Activated CD8-positive, alpha-beta memory T cell treated with anti-CD3 and anti-CD28 coated beads for 36 hours (primary cell): ENCODE measurements at regions not wholly inside any gene's neighbourhood (a gene's known extent, or its start where the extent isn't known, plus 50 kb on each side); places are given as distances from the start of the nearest gene placed in this dataset.

Experiments
- CTCF ChIA-PET: fragments of 350-600 bp; sonication (Branson Sonifier 250); formaldehyde crosslinking; loops from one replicate; lab custom pipeline; 2021; ENCODE audit warnings: antibody characterized with exemption; lab: Charles Lee
- POLR2A ChIA-PET: fragments of 350-600 bp; sonication (Branson Sonifier 250); formaldehyde crosslinking; loops from one replicate; lab custom pipeline; 2021; ENCODE audit warnings: antibody characterized with exemption; lab: Charles Lee

GRCh38 chr6:100161782-100162365 is 167.9 kb upstream of the MCHR2 start:
- CTCF ChIA-PET: no interaction called here
- POLR2A ChIA-PET: no interaction called here

- POLR2A ChIA-PET: no interaction called here
- CTCF ChIA-PET: no interaction called here
Measured at GRCh38 chr6:100160930-100161329, 166.9 kb upstream of the MCHR2 start.

GRCh38 chr6:100155141-100155540 is 161.1 kb upstream of the MCHR2 start:
- POLR2A ChIA-PET: no interaction called here
- CTCF ChIA-PET: no interaction called here

GRCh38 chr6:100153636-100154275 is 159.7 kb upstream of the MCHR2 start:
- ChIA-PET CTCF (no interaction called here), POLR2A (no interaction called here)

- ChIA-PET POLR2A (no interaction called here), CTCF (no interaction called here)
Measured at GRCh38 chr6:100152201-100152600, 158.2 kb upstream of the MCHR2 start.

- ChIA-PET POLR2A (interaction anchor here (0.6 kb wide), 1 partner anchor 94 kb away, joined by 6 read pairs; no protein-coding TSS in a partner anchor), CTCF (no interaction called here)
Measured at GRCh38 chr6:100144991-100145390, 151.0 kb upstream of the MCHR2 start.

GRCh38 chr6:100138346-100139022 is 144.5 kb upstream of the MCHR2 start:
- POLR2A ChIA-PET: no interaction called here
- CTCF ChIA-PET: no interaction called here

- POLR2A ChIA-PET: no interaction called here
- CTCF ChIA-PET: no interaction called here
Measured at GRCh38 chr6:100137759-100138158, 143.7 kb upstream of the MCHR2 start.

- CTCF ChIA-PET: no interaction called here
- POLR2A ChIA-PET: no interaction called here
Measured at GRCh38 chr6:100136590-100136989, 142.6 kb upstream of the MCHR2 start.

GRCh38 chr6:100135977-100136376 is 142.0 kb upstream of the MCHR2 start:
- CTCF ChIA-PET: no interaction called here
- POLR2A ChIA-PET: no interaction called here

- ChIA-PET POLR2A (no interaction called here), CTCF (interaction anchor here (0.6 kb wide), 1 partner anchor 10 kb away, joined by 6 read pairs; no protein-coding TSS in a partner anchor)
Measured at GRCh38 chr6:100134703-100135102, 140.7 kb upstream of the MCHR2 start.

GRCh38 chr6:100134297-100134696 is 140.3 kb upstream of the MCHR2 start:
- CTCF ChIA-PET: interaction anchor here (0.6 kb wide), 1 partner anchor 9 kb away, joined by 6 read pairs; no protein-coding TSS in a partner anchor
- POLR2A ChIA-PET: no interaction called here

- POLR2A ChIA-PET: no interaction called here
Measured at GRCh38 chr6:100132005-100132404, 138.0 kb upstream of the MCHR2 start.

GRCh38 chr6:100130630-100131029 is 136.6 kb upstream of the MCHR2 start:
- ChIA-PET CTCF (no interaction called here), POLR2A (no interaction called here)

More at GRCh38 chr6:100132005-100132404, 138.0 kb upstream of the MCHR2 start:
- CTCF ChIA-PET: no interaction called here

GRCh38 chr6:100126790-100127484 is 132.9 kb upstream of the MCHR2 start:
- POLR2A ChIA-PET: no interaction called here
- CTCF ChIA-PET: no interaction called here

- POLR2A ChIA-PET: no interaction called here
- CTCF ChIA-PET: no interaction called here
Measured at GRCh38 chr6:100121854-100122609, 128.0 kb upstream of the MCHR2 start.

- ChIA-PET POLR2A (no interaction called here), CTCF (no interaction called here)
Measured at GRCh38 chr6:100119261-100119660, 125.2 kb upstream of the MCHR2 start.

GRCh38 chr6:100118301-100118700 is 124.3 kb upstream of the MCHR2 start:
- CTCF ChIA-PET: no interaction called here

GRCh38 chr6:100117680-100118079 is 123.7 kb upstream of the MCHR2 start:
- CTCF ChIA-PET: interaction anchor here (1.5 kb wide), 1 partner anchor 361 kb away, joined by 4 read pairs; no protein-coding TSS in a partner anchor
- POLR2A ChIA-PET: no interaction called here

More at GRCh38 chr6:100118301-100118700, 124.3 kb upstream of the MCHR2 start:
- POLR2A ChIA-PET: no interaction called here
